HG03045 (cell line): ENCODE measurements at regions not wholly inside any gene's neighbourhood (a gene's known extent, or its start where the extent isn't known, plus 50 kb on each side); places are given as distances from the start of the nearest gene placed in this dataset.
"Not testable (repeated sequence)": the region's sequence is repeated elsewhere in the genome, so short reads cannot be mapped to it uniquely, and the experiment has no call there.

Experiments
- ATAC-seq: cut with Tn5 transposase; IDR thresholded peaks from one replicate; pipeline ENCODE4 v1.9.1; 2021; ENCODE audit warnings: mild to moderate bottlenecking, moderate library complexity; ENCODE audit not compliant: unreplicated experiment

DNA sequence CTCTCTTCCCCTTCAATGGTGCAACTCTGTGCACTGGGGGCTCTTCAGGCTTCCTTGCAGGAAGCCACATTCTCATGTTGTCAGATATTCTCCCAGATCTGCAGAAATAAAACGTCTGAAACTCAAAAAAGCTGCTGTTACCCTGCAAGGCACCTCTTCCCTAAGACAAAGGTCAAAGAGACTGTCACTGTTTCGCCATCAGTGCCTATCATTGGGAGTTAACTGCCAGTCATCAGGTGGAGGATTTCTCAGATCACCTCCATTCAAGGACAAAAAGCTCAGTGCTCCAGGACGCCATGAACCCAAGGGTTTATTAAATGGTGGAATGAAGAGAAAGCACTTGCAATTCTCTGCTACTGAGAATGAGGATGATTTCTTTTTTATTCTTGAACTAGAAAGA, 144.6 kb upstream of the PALS2 start:
- ATAC-seq = no peak

DNA sequence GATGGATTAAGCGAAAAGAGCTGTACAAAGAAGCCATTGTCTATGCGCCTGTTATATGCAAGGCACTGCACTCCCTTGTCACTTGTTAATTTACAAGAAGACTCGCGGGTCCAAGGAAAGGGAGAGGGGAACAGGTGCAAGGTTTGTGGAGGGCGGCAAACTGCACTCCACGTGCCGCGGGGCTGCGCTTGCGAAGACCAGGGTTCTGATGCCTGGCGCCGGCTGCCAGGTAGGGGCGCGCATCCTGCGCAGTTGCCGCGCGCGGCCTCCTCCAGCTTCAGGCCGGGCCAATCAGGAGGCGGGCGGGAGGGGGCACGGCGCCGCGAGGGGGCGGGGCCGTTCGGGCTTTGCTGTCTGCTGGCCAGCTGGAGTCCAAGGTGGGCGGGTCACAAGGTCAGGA, 140.6 kb upstream of the PALS2 start:
- ATAC-seq = no peak

DNA sequence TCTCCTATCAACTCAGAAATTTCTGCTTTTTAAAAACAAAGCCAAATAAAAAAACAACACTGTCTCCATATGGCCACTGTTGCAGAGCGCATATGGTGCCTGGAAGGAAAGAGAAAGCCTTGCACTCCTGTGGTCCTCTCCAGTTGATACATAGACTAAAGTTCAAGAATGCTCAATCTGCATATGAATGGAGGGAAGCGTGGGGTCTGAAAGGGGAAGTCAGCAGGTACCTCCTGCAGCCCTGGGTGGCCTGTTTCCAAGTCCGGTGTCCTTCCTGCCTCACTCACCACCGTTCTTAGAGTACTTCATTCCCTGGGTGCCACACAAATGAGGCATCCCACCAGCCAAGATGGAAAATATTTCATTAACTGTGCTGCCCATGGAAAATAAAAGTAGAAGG, 138.3 kb upstream of the PALS2 start:
- ATAC-seq = no peak

DNA sequence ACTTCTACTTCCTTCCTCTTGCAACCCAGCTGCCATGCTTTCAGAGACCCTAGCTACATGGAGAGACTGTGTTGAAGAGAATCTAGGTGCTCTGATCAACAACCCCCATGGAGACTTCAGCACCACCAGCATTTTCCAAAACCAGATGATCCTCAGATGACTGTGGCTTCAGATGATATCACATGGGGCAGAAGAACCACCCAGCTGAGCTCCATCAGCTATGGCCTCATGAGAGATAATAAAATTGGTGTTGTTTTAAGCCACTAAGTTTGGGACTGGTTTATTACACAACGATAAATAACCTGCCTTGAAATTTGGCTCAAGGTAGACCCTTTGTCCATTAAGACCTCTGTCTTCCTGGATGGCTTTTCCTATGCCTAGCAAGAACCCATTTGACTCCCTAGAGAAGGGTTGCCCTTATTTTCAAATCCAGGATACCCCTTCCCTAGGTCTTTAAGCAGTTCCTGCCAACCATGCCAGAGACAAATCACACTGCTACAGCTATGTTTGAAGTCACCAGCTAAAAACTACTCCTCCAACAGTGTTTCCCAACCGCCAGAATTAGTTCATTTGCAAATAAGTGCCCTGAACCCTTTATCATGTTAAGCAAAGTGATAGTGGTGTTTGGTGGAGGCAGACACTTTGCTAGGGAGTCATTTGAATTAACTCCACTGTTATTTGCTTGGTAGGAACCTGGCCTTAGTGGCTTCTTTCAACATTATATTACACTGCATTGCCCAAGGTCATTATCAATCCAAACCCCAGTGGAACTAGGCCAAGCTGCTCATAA, 136.9 kb upstream of the PALS2 start:
- ATAC-seq = no peak

DNA sequence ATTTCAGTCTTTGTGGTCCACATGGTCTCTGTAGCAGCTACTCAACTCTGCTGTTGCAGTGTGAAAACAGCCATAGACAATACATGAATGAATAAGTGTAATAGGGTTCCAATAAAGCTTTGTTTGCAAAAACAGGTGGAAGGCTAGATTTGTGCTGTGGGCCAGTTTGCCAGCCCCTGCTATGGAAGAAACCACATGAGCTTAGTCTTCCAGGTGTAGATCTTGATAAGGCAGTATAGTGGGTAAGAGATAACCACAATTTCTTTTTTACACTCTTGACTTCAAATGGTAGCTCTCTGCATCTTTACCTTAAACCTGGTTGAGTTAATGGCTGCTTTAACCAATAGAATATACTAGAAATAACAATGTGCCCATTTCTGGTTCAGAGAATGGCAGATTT, 135.0 kb upstream of the PALS2 start:
- no peak for ATAC-seq

DNA sequence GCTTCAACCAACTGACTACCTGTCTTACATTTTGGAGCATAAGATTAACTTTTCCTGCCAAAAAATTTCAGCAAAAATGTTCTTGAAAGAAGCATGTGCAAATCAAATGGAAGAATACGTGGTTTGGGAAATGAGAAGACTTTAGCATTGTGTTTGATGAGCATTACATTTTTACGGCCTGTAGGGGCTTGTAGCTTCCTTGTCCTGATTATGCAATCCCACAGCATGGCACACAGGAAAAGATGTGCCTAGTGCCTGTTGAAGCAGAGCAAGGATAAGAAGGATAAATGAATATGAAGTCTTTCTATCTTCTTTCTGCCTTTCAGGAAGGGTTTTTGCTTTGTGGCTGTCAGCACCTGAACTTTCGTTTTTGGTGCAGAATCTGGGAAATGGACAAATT, 134.1 kb upstream of the PALS2 start:
- not testable (repeated sequence) for ATAC-seq

DNA sequence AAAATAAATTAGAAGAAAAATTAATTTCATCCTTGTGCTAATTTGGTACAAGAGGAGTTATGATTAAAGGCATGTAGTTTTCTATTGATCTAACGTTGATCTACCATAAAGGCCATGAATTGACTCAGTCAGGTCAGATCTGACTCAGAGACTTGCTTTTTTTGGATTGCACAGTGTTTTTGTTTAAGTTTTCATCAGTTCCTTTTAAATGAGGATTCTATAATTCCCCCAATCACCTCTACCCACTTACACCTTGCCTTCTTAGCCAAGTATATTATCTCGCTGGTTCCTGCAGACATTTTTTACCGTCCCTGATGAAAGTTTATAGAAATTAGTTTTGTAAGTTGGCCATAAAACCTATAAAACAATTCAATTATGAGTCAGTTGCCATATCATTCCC, 132.4 kb upstream of the PALS2 start:
- ATAC-seq = no peak

DNA sequence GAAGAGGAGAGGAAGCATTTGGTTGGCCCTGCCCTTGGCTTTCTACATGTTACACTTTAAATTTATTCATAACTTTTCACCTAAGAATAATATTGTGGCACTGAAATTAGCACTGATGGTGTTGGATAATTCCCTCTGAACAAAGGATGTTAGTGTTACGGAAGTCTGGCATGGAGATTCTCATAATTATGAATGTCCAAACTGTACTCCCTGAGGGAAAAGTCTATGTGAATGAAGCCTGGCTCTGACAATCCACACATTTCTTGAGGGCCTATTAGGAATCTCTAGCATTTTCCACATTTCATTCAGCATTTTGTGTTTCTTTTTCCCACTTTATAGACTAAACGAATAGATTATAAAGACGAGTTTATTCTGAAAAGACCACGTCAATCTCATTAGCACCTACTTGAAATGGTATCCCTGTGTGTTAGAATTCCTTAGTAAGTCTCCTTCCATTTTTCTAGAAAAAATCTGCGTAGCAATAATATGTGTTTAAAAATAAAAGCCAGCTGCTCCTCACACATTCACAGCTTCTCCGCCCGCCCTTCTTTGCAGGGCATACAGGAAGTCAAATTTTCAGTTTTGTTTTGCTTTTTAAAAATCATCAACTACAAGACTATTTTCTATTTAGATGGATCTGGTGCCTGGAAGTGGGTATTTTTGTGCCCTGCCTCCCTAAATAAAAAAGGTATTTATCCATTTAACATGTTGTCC, 131.8 kb upstream of the PALS2 start:
- ATAC-seq = no peak

DNA sequence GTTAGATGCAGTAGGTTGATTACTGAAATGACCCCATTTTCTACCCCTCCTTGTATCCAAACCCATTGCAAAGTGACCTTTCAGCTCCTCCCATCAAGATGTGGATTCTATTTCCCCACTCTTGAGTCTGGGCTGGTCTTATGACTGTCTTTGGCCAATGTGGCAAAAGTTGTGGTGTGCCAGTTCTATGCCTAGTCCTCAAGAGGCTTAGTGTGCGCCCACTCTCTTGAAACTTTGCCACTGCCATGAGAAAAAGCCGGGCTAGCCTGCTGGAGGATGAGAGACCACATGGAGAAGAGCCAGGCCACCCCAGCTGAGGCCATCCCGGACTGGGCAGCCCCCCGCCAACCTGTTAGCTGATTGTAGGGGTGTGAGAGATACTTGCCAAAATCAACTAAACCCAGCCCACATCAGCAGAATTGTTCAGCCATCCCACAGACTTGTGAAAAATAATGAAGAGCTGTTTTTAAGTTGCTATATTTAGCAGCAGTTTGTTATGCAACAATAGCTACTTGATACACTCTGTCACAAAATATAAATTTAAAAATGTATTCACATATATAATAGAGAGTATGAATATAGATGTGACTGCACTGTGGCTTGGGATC, 131.0 kb upstream of the PALS2 start:
- ATAC-seq = no peak

DNA sequence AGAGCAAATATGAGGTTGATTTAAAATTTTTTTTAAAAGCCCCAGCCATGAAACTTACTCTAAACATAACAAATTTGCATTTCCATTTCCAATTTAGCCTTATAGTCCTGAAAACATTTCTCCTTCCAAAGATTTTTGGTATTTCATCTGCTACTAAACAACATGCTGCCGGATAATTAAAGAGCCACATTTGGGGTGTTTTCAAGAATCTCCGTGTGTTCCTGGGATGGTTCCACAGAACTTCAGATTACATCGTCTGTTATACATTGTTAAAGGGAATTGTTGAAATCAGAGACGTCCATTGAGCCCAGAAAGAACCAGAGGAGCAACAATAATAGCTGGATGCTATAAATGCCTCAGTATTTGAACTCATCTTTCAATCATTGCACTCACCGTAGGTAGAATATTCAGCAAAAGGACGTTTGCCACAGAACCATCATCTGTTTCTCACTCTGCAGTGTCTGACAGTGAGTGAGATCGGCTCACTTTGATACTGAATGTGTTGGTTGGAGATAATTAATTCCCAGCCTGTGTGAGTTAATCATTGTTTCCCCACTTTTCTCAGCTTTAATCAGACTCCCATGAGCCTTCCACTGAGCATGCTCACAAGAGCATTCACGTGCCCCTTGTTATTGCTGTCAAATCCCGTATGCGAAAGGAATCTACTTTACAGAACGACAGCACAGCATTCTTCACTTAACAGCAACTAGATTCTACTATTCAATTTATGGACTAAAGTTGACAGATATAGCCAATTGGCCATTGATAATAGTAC, 128.4 kb upstream of the PALS2 start:
- no peak for ATAC-seq

DNA sequence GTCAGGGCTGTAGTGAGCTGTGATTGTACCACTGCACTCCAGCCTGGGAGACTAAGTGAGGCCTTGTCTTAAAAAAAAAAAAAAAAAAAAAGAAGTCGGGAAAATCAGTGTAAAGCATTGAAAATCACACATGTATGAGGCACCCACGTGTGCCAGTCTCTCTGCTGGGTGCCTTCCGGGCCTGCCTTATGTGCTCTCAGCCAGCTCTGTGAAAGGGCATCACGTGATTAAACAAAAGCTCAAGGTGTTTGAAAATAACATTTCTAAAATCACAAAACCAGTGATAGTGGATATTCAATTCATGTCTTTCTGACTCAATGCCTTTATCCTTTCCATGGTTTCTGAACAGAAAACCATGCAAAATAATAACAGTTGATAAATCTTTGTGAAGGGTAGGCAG, 125.2 kb upstream of the PALS2 start:
- no peak for ATAC-seq

DNA sequence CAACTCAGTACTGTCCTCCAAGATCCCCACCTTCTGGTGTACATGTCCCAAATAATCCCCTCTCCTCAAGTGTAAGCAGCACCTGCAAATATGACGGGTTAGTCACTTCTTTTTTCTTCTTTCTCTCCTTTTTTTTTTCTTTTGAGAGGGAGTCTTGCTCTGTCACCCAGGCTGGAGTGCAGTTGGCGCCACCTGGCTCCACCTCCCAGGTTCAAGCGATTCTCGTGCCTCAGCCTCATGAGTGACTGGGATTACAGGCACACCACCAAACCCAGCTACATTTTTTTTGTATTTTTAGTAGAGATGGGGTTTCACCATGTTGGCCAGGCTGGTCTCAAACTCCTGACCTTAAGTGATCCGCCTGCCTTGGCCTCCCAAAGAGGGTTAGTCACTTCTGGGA, 123.8 kb upstream of the PALS2 start:
- ATAC-seq = not testable (repeated sequence)

DNA sequence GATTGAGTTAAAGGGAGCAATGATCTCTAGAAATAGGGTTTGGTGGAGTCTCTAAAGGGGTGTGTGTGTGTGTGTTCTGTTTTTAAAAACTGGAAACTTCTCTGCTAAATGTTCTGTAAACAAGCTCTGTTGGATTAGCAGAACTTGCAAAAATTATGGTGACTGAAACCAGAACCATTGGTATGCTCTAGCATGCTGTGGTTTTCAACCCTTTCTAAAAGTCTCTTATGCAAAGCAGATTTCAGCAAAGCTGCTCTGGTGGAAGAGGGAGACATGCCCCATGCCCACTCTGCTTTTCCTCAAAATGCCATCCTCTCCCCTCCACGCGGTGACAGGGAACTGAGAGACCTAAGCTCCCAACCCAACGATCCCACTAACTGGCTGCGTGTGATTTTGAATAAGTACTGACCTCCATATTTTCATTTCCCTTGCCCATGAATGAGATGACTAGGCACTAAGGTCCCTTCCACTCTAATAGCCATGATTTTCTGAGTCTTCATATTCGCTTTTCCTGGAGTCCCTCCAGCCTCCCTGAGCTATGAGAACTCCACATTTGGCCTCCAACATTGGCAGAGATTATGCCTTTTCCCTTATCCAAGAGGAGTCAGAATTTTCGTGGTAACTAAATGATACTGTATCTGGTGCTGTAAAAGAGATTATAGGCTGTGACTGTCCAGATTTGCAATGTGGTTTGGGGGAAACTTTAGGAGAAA, 117.3 kb upstream of the PALS2 start:
- peak; percentile 94 for ATAC-seq

DNA sequence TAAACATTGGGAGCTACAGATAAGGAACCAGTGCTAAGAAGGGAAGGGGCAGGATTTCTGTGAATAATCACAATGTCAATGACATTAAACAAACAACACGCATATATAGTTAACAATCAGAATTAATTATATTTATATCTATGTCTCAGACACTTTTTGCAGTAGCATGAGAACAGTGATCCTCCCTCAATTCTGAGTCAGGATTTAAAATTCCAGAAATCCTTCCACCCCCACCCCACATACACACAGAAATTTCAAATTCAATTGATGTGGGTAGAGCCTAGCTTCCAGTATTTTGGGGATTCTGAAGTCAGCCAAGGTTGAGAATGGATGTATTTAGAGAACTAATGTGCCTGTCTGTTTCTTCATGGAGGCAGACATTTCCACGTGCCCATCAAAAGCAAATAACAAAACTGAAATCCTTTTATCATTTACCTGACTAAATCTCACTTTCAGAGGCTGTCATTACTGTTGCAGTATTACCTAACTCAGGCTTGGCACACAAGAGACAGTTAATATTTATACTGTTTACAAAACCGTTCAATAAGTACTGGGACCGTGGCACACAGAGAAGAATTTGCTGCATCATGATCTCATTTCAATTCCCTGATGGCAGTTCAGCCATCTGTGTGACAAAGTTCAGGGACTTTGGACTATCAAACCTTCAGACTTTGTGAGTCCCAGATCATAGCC, 116.6 kb upstream of the PALS2 start:
- no peak for ATAC-seq

DNA sequence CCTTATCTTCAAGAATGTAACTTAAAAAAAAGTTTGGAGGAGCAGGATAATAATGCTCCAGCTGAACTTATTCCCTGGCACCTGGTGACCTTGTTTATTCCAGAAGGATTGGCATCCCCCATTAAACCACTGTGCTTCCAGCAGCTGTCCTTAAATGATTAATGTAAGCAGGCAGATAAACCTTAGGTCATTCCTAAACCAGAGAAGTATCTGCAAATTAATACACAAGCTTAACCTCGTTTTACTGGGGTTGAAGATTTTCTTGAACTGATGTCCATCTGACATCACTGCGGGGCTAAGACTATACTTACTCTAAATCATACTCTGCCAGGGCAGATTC, 116.1 kb upstream of the PALS2 start:
- no peak for ATAC-seq

DNA sequence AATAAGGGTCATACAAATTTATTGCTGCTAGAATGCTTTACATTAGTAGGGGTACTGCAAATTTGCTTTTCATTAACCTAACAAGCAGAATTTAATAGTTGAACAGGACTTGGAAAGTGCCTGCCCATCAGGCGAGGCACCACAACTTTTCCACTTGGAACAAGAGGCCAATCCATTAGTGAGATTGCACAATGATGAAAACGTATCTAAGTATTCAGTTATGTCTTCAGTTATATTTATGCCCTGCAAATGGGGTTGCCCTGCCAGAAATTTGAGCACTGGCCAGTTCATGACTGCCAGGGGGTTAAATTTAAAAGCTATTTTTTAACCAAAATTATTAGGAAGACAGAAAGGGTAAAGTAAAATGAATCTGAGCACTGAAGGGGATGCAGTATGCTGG, 111.1 kb upstream of the PALS2 start:
- no peak for ATAC-seq

DNA sequence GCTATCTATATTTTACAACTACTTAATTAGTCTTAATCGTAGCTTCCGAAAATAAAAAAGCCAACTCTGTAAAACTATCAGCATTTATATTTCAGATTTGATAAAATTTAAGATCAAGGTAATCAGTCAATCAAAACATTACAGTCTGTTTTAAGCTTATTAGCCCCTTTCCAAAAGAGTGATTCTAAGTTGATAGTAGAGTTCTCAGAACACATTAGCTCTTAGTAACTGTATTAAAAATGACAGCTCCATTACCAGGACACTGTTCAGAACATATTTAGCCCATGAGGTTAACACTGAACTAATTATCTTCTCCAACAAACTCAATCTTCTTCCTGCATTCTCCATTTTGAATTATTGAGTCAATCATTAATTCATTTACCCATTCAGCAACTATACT, 110.3 kb upstream of the PALS2 start:
- ATAC-seq = no peak

DNA sequence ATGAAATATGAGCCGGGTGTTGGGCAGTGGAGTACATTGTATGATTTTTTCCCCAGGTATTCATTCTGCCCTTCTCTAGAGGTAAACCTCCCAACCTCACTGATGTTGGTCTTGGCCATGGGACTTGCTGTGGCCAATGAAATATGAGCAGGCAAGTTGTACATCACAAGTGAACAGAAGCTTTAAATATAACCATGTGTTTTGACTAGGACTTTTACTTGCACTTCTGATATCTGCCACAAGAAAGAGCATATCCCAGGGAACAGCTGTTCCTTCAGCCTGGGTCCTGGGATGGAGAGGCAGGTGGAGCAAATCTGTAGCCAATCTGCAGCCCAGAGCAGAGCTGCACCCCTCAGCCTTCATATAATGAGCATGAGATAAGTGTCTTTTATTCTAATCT, 109.8 kb upstream of the PALS2 start:
- ATAC-seq = no peak

DNA sequence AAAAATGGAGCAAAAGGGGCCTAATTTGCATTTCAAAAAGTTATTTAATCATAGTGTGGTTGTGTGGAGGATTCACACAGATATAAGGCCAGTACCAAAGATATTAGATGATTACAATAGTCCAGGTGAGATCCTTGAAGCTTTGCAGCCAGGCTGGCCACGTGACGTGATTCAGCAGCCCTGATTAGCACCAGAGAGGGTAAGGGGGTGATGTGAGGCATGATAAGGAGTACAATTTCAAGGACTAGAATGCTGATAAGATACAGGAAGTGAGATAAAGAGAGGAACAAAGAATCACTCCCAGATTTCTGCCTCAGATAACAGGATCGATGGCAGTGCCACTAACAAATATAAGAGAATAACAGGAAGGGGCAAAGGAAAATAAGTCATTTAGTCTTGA, 108.4 kb upstream of the PALS2 start:
- ATAC-seq = no peak

DNA sequence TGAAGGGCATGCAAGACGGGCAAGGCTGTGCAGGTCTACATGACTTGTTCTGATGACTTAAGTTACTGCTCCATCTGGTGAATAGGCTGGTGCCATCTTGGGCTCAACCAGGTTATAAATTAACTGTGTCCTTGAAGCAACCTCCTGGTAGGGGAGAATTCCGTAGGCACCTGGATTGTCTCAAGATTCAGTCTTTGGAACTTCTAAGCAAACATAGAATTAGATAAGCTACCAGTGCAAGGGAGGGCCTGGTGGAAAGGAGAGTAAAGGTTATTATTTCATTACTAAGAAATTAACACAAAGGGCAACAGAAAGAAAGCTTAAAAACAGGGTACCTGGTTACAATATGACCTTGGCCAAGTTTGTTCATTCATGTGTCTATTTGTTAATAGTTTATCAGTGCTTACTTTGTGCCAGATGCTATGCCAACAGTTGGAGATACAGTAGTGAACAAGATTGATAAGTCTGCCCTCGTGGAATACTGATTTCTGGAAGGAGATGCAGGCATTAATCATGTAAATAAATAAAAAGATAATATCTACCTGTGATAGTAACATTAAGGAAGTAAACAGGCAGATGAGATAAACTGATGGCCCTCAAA, 107.0 kb upstream of the PALS2 start:
- ATAC-seq = no peak
